Anterior cingulate cortex (tissue), 58 donors: ENCODE measurements at regions not wholly inside any gene's neighbourhood (a gene's known extent, or its start where the extent isn't known, plus 50 kb on each side); places are given as distances from the start of the nearest gene placed in this dataset.
A peak's percentile ranks its signal among the peaks of the same experiment; 100 is the strongest.

Source experiments
- DNase-seq, 58 donors: peaks; one replicate each; lab custom pipeline; 2025; lab: John Stamatoyannopoulos, UW

- no peak for DNase-seq
Observed at GRCh38 chr5:74221413-74221812, 419.1 kb downstream of the ENC1 start.

GRCh38 chr5:74216012-74216411 lies 424.5 kb downstream of the ENC1 start:
- peak in 7 of 58 donors; percentile 12 to 45 (median 23) for DNase-seq

GRCh38 chr5:74212336-74212735 lies 428.2 kb downstream of the ENC1 start:
- DNase-seq: no peak

GRCh38 chr5:74209571-74209970 lies 431.0 kb downstream of the ENC1 start:
- DNase-seq: no peak

DNA sequence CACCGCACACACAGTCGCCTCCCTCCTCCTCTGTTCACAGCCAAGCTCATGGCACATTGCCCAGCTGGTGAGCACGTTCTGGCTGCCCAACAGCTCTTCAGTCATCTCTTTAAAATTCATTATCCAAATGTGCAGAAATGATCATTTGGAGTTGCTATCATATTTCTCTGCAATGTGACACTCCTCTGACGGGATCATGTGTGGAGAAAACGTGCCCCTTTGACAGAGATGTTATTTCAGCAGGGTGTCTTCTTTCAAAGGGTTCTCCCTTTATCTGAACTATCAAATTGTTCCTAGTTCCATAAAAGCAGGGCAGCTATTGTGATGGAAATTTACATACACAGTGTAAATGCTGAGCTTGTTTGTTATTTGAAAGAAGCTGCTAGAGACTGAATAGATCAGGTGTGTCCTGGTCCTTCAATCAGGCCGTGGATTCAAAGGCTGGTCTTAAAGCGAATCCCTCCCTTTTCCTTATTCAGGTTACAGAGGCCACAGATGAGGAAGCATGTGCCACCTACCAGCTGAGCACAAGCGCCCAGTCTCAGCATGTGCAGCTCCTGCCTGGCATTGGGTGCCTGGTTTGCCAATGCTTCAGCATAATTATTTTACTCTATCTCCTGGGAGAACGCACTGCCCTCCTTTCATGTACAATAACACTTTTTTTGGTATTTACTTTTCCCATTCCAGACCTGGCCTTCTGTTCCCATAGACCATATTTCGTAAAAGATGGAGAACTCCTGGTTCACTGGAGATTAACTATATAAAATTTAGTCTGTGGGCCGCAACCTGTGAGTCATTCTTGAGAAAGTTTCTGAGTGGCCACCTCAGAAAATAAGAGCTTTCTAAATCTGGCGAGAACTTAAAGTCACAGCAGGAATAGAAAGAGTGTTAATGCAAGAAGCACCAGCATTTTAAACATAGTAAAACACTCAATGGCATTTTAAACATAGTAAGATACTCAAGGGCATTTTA lies 433.7 kb downstream of the ENC1 start:
- peak in 53 of 58 donors; percentile 16 to 87 (median 60) for DNase-seq

DNA sequence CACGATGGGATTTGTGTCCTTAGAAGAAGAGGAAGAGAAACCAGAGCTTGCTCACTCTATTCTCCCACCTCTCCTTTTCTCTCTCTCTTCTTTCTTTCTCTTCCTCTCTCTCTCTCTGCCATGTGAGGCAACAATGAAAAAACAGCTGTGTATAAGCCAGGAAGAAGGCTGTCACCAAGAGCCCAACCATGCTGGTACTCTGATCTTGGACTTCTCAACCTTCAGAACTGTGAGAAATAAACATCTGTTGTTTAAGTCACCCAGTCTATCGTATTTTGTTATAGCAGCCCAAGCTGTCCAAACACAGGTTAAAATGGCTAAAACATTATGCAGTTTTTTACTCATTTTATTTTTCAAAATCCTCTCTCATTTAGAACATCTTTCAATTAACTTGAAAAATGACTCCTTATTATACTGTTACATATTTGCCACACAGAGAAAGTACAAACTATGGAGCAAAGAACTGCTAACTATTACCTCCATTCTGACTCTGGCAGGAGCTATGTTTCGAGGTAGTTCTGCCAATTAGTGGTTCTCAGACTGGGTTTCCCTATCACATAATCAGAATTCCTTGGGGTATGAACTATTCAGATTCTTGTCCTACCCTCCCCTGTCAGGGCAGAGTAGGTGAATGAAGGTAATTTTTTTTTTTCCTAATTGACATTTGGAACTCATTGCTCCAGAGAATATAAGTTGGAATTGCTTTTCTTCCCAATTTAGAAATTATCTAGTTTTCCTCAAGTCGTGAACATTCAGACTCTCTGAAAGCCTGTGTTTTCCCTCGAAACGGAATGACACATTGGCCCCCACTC lies 434.6 kb downstream of the ENC1 start:
- DNase-seq: no peak

DNA sequence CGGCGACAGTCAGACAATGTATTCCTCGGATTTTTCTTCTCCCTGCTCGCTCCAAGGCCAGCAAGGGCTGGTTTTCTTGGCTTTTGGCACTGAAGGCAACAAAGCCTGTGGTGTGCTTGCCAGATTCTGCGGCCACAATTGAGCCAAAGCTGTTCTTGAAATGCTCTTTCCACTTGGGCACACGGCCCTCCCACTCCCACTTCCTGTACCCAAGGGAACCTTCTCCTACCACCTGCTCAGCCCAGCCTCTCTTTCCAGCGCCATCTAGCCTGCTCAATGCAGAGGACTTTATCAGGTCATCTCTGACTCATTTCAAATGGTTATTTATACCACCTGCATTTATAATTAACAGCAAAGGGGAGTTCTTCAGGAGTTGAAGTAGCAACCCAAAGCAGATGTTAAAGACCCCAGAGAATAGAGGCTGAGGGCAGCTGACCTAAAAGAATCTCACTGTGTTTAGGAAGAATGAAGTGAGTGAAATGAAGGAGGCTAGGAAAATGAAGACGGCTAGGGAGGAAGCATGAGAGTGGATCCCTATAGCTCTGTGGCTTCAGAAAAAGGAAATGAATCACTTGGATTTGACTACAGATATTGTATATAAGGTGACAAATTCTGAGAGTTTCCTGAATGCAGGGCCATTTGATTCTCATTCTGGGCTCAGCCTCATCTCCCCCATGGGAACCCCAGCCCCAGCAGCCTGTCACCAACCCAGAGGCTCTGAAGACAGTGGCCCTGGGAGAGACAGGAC lies 439.0 kb downstream of the ENC1 start:
- peak in 6 of 58 donors; percentile 5 to 13 (median 10) for DNase-seq

- DNase-seq: no peak
Observed at GRCh38 chr5:74200560-74200959, 440.0 kb downstream of the ENC1 start.

GRCh38 chr5:74199436-74200210 lies 440.9 kb downstream of the ENC1 start:
- no peak for DNase-seq

DNA sequence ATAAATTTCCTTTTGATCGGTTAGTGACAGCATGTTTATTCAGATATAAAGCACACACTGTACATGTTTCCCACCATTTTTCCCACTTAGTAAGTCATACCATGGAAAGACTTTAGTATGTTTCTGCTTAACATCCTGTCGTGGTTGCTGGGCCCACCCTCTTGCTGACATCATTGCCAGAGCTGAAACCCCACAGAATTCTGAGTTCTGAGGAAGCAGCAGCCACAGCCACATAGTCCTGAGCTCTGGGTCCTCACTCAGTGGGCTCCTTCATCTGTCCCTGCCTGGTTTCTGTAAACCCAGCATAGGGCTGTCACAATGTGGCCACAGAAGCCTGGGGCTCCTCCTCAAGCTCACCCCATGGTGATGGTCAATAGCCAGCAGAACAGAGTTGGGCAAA lies 441.5 kb downstream of the ENC1 start:
- DNase-seq: no peak

DNA sequence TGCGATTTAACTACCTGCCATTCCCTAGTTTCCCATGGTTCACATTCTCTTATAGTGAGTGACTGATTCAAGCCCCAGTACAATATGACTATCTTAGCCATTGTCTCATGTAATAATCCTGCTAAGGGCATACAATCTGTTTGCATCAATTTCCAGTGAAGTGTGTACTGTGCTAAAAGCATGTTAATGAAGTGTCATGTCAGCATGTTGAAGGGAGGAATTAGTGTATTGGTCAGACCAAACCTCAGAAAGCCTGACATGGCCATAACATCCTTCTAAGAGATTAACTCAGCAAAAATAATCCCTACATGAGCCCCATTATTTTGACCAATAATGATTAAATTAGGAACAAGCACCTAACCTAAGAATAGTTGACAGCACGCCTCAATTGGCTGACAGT lies 442.4 kb downstream of the ENC1 start:
- no peak for DNase-seq

- DNase-seq: no peak
Observed at GRCh38 chr5:74196233-74196632, 444.3 kb downstream of the ENC1 start.

GRCh38 chr5:74194196-74194595 lies 446.3 kb downstream of the ENC1 start:
- DNase-seq: no peak

GRCh38 chr5:74192606-74193299 lies 447.8 kb downstream of the ENC1 start:
- DNase-seq: peak in 1 of 58 donors; percentile 28

DNA sequence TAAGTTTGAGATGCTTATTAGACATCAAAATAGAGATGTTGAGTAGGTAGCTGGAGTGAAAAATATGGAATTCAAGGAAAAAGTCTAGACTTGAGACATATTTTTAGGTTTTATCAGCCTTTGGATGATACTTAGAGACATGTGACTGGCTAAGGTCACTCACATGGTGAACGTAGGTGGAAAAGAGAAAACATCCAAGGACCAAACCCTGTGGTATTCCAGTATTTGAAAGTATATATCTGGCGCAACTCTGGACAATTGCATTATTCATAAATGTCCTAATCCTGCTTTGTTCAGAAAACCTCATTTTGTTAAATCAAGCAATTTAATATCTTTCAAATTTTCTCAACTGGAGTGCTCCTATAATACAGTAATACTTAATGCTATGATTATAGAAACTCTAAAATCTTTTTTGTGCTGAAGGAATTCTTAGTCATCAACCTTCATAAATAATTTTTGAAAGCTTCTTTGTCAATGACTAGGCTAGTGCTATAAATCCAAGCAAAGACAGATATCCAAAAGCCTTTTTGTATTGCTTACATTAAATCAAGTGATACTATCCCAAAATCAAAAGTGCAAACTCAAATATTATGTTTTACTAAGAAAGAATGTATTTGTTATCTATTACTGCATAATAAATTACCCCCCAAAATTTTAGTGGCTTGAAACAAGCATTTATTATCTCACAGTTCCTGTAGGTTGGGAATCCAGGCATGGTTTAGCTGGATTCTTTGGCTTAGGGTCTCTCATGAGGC lies 452.0 kb downstream of the ENC1 start:
- DNase-seq: no peak

DNA sequence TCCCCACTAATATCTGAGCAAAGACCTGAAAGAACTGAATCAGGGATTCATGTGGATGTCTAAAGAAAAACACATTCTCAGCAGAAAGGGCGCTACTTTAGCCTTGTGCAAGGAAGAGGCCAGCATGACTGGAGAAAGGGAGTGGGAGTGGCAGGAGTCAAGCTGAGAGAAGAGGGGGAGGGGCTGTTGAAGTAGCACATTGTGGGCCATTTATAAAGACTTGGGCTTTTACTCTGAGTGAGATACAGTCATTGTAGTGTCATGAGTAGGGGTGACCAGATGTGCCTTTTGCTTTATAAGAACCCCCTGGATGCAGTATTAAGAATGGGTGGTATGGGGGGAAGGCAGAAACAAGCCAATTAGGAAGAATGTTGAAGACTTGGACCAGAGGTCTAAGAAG lies 452.8 kb downstream of the ENC1 start:
- DNase-seq: no peak

DNA sequence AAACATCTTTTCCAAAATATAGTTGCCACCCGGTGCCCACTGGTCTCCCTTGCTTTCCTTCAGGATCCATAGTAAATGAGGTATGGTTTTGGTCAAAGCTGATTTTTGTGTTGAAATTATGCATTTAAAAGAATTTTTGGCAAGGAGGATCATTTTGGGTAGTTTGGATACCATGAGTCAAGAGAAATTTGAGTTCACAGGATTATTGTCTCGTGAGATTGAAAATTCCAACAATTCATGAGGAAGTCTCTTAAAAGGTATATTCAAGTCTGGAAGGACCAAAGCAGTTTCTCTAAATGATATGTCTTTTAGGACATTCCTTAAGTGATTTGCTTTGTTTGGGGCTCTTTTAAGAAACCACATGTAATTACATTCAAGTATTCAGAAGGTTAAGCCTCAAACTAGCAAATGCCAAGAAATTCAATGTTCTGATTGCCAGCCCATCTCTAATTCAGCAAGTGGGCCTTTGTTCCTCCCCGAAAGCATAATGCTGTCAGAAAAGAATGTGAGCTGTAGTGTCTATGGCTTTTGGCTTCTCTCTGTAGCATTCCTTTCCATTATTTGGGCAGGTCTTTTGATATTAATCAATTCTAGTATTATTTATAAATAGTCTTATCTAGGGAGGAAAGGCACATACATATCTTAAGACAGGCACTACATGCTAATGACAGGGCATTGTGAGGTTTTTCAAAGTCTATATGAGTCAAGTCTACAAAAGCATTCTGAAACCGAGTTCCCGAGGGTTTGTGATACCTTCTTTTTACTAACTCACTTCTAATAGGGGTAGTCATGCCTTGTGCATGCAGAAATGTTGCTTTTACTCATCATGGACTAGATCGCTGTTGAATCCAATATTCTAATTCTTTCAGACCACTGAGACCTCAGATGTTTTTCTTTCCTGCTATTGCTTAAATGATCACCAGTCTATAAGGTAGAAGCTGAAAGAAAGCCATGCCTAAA lies 453.9 kb downstream of the ENC1 start:
- DNase-seq: no peak
